ENCODE measurements at regions not wholly inside any gene's neighbourhood (a gene's known extent, or its start where the extent isn't known, plus 50 kb on each side); places are given as distances from the start of the nearest gene placed in this dataset.

- no peak for TF ChIP-seq POLR2A (IDR thresholded peaks at IDR 0.05)
- TF ChIP-seq POLR2AphosphoS5 (IDR thresholded peaks at IDR 0.05) = no peak
- TF ChIP-seq CTCF (IDR thresholded peaks at IDR 0.05) = no peak
- no peak for TF ChIP-seq EP300 (IDR thresholded peaks at IDR 0.05)
- Histone ChIP-seq H3K36me3 (no peaks in the 10 kb centered on the region), H3K27me3 (peaks cover 0 to 45% (median 0%) of the 10 kb centered on the region in 3 donors), H3K9me3 (no peaks in the 10 kb centered on the region), H3K27ac (no peak overlapping the region), H3K4me1 (no peaks in the 10 kb centered on the region), H3K4me3 (no peak overlapping the region)
- 76 to 81% (median 76%) methylated on average over 11 of the region's 11 CpGs for WGBS, 5 donors
- DNase-seq = no peak
- intact Hi-C loops (cut with DNase I; ENCODE audit: low total_unique reads) = no loop called here
These were observed 80.7 kb upstream of the CCDC167 start for GRCh38 chr6:37580176-37580955.

GRCh38 chr6:37579444-37580067, 79.9 kb upstream of the CCDC167 start:
- intact Hi-C loops (cut with DNase I; ENCODE audit: low total_unique reads) = no loop called here
- DNase-seq = no peak
- no peak for TF ChIP-seq CTCF (IDR thresholded peaks at IDR 0.05)
- TF ChIP-seq POLR2A (IDR thresholded peaks at IDR 0.05) = no peak
- TF ChIP-seq EP300 (IDR thresholded peaks at IDR 0.05) = no peak
- no peak for TF ChIP-seq POLR2AphosphoS5 (IDR thresholded peaks at IDR 0.05)
- H3K4me1 ChIP-seq = no peaks in the 10 kb centered on the region
- H3K9me3 ChIP-seq = no peaks in the 10 kb centered on the region
- peaks cover 0 to 37% (median 0%) of the 10 kb centered on the region in 3 donors for H3K27me3 ChIP-seq
- no peak overlapping the region for H3K4me3 ChIP-seq
- no peak overlapping the region for H3K27ac ChIP-seq
- 72 to 85% (median 78%) methylated on average over 7 of the region's 7 CpGs for WGBS, 5 donors
- no peaks in the 10 kb centered on the region for H3K36me3 ChIP-seq

- Histone ChIP-seq H3K9me3 (no peaks in the 10 kb centered on the region), H3K4me3 (no peak overlapping the region), H3K4me1 (no peaks in the 10 kb centered on the region), H3K27me3 (peaks cover 0 to 22% (median 0%) of the 10 kb centered on the region in 3 donors), H3K27ac (no peak overlapping the region), H3K36me3 (no peaks in the 10 kb centered on the region)
- DNase-seq = no peak
- WGBS, 5 donors = 85 to 90% (median 88%) methylated on average over 12 of the region's 12 CpGs
- intact Hi-C loops (cut with DNase I; ENCODE audit: low total_unique reads) = no loop called here
- TF ChIP-seq POLR2AphosphoS5 (IDR thresholded peaks at IDR 0.05) = no peak
- no peak for TF ChIP-seq EP300 (IDR thresholded peaks at IDR 0.05)
- TF ChIP-seq POLR2A (IDR thresholded peaks at IDR 0.05) = no peak
- no peak for TF ChIP-seq CTCF (IDR thresholded peaks at IDR 0.05)
These were observed 78.4 kb upstream of the CCDC167 start for GRCh38 chr6:37578104-37578503.

- no peaks in the 10 kb centered on the region for H3K4me1 ChIP-seq
- no peaks in the 10 kb centered on the region for H3K36me3 ChIP-seq
- intact Hi-C loops (cut with DNase I; ENCODE audit: low total_unique reads) = no loop called here
- 69 to 83% (median 79%) methylated on average over 6 to 7 of the region's 7 CpGs for WGBS, 5 donors
- H3K4me3 ChIP-seq = no peak overlapping the region
- peaks cover 0 to 27% (median 0%) of the 10 kb centered on the region in 3 donors for H3K27me3 ChIP-seq
- TF ChIP-seq POLR2A (IDR thresholded peaks at IDR 0.05) (no peak), EP300 (IDR thresholded peaks at IDR 0.05) (no peak), POLR2AphosphoS5 (IDR thresholded peaks at IDR 0.05) (no peak), CTCF (IDR thresholded peaks at IDR 0.05) (no peak)
- H3K9me3 ChIP-seq = no peaks in the 10 kb centered on the region
- no peak overlapping the region for H3K27ac ChIP-seq
- no peak for DNase-seq
These were observed 76.6 kb upstream of the CCDC167 start for GRCh38 chr6:37576336-37576737.
